GM21786 (cell line): ENCODE measurements at regions not wholly inside any gene's neighbourhood (a gene's known extent, or its start where the extent isn't known, plus 50 kb on each side); places are given as distances from the start of the nearest gene placed in this dataset.
A peak's percentile ranks its signal among the peaks of the same experiment; 100 is the strongest.
"Not testable (repeated sequence)": the region's sequence is repeated elsewhere in the genome, so short reads cannot be mapped to it uniquely, and the experiment has no call there.

Experiments used
- ATAC-seq: cut with Tn5 transposase; IDR thresholded peaks from one replicate; pipeline ENCODE4 v1.9.1; 2021; ENCODE audit not compliant: unreplicated experiment

GRCh38 chr7:149635561-149636329 is 137.6 kb downstream of the ZNF467 start:
- ATAC-seq: no peak

- no peak for ATAC-seq
These were observed 136.7 kb upstream of the ZNF746 start for GRCh38 chr7:149633976-149634945.

- ATAC-seq: not testable (repeated sequence)
These were observed 130.9 kb upstream of the ZNF746 start for GRCh38 chr7:149628361-149629149.

- no peak for ATAC-seq
These were observed 130.3 kb upstream of the ZNF746 start for GRCh38 chr7:149627911-149628310.

- ATAC-seq: no peak
These were observed 129.4 kb upstream of the ZNF746 start for GRCh38 chr7:149626972-149627371.

- ATAC-seq: no peak
These were observed 128.4 kb upstream of the ZNF746 start for GRCh38 chr7:149625947-149626392.

- ATAC-seq: peak; percentile 20
These were observed 127.8 kb upstream of the ZNF746 start for GRCh38 chr7:149625340-149625946.

- peak; percentile 82 for ATAC-seq
These were observed 127.1 kb upstream of the ZNF746 start for GRCh38 chr7:149624419-149625339.

GRCh38 chr7:149624006-149624405 is 126.4 kb upstream of the ZNF746 start:
- ATAC-seq: peak; percentile 10

- ATAC-seq: not testable (repeated sequence)
These were observed 125.8 kb upstream of the ZNF746 start for GRCh38 chr7:149623262-149623997.

- no peak for ATAC-seq
These were observed 125.0 kb upstream of the ZNF746 start for GRCh38 chr7:149622444-149623210.

- no peak for ATAC-seq
These were observed 124.2 kb upstream of the ZNF746 start for GRCh38 chr7:149621776-149622175.

- peak; percentile 49 for ATAC-seq
These were observed 123.4 kb upstream of the ZNF746 start for GRCh38 chr7:149620961-149621360.

- ATAC-seq: no peak
These were observed 119.3 kb upstream of the ZNF746 start for GRCh38 chr7:149616898-149617297.

GRCh38 chr7:149615690-149616270 is 118.2 kb upstream of the ZNF746 start:
- ATAC-seq: no peak

- no peak for ATAC-seq
These were observed 112.9 kb upstream of the ZNF746 start for GRCh38 chr7:149610441-149611011.

- ATAC-seq: no peak
These were observed 110.6 kb upstream of the ZNF746 start for GRCh38 chr7:149608168-149608567.
